Activated naive CD4-positive, alpha-beta T cell treated with Interleukin-2 at 50 U/mL for 16 hours (primary cell): ENCODE measurements at regions not wholly inside any gene's neighbourhood (a gene's known extent, or its start where the extent isn't known, plus 50 kb on each side); places are given as distances from the start of the nearest gene placed in this dataset.
"Not testable (repeated sequence)": the region's sequence is repeated elsewhere in the genome, so short reads cannot be mapped to it uniquely, and the experiment has no call there.

Experiments used
- DNase-seq: peaks from one replicate; pipeline ENCODE4 v3.0.0-alpha.2; 2020

DNA sequence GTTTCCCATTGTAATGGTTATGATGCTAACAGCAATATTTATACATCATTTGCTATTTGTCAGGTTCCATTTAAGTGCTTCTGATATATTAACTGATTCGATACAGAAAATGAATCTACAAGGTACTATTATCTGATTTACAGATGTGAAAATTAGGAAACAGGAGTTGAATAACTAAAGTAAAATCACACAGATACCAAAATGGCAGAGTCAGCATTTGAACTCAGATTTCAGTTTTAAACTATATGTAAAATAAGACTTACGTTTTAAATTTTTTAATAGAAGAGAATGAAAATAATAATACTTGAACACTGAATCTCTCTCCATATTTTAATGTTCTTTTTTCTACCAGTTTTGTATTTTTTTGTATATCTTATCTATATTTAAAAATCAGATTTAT, 313.2 kb downstream of the MDFIC start:
- no peak for DNase-seq

DNA sequence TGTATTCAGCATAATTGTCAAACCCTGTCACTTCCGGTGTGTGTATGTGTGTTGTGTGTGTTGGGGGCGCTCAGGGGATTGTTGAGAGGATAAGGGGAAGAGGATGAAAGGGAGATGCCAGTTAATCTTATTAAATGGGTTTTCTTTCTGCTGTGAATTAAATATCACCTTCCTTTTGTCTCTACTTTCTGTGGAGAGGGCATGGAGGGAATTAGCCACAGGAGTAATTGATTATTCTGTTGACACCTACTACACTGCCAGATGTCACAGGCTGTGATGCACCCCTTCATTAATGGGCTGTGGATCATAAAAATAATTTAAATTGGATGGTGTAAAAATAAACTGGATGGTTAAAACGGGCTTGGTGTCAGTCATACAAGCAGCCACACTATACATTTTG, 311.9 kb downstream of the MDFIC start:
- DNase-seq = no peak

DNA sequence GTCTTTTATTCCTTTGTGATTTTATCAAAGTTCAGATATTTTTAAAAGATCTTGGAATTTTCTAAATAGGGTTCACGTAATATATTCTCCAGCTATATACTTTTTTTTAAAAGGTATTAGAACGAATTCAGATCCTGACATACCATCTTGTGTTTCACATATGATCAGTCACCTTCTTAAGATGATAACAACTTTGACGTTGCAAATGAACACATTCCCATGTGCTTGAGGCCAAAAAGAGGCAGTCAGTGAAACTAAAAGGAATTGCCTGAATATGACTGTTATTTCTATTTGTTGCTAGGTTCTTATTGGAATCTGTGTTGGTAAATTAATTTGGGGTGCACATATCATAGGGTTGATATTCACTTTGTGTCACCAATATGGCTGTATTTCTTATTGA, 310.1 kb downstream of the MDFIC start:
- DNase-seq = no peak

DNA sequence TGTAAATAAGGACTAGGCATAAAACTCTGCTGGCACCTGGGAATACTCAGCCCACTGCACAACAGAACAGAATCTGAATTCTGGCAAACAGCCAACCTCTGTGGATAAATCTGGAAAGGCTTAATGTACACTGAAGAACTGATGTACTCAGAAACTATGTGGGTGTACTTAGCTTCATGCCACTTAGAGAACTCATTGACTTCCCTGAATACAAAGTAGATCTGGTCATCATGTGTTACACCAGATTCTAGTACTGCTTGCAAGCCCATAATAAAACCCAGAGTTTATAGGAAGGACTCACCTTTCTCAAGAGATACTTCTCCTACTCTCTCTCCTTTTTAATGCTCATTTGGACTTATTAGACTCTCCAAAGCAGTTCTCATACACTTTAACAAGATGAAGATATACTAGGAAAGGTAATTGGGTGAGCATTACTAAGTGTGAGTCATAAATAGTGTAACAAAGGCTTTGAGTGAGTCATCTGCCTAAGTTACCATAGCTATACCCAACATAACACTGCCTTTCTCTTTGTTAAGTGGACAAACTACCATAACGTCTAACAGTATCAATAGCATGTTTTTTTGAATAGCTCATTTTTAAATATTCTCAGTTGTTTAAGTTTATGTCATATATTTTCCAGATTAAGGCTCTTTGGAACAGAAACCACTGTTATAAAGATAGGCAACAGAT, 309.1 kb downstream of the MDFIC start:
- DNase-seq = no peak

DNA sequence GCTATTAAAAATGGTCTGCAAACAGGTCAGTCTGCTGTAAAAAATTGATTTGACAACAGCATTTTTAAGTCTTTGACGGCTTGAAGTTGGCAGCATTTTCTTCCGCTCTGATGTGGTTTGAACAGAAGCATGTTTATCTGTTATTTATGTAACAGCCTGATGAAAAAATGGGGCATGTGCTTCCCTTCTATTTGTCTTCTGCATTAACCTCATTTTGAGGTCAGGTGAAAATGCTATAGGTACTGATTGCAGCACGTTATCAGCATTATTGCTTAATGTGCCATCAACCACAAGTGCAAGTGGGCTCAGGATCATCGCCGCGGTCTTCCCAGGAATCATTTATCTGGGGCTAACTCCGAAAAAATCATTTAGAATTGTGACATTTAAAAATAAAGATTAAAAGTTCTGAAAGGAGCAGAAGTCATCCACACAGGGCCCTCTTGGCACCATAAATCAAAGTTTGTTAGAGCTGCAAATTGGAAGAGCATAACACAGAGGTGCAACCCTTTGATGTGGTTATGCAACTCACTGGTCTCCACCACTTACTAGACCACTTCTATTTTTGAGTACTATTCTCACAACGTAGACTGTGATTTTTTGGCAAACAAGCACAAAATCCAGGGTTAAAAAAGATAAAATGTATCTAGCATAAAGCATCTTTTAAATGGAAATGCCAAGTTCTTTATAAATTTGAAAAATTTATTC, 307.7 kb downstream of the MDFIC start:
- no peak for DNase-seq

DNA sequence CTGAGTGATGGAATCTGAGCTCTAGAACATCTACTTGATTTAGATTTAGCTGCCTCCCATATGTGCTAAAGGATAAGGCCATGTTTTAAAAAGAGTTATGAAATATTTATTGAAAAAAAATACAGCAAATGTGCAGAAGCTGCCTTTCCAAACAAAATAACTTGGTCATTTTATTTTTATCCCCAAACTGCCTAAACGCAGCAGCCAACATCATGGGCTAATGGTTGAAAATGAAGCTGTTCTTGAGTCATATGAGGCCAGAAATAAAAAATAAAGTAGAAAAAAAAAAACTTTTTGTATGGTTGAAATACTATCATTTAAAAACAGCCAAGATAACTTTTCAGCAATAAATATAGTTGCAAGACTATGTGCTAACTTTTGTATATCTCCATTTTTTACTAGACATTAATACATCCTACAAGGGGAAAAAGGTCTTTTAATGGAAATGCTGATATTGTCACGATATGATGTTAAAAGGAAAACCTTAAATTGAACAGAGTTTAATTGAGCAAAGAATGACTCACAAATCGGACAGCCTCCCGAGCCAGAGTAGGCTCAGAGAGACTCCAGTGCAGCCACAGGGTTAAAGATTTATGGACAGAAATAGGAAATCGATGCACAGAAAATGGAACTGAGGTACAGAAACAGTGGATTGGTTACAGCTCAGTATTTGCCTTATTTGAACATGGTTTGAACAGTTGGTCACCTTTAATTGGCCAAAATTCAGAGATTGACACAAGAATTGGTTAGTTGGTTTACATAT, 305.8 kb downstream of the MDFIC start:
- no peak for DNase-seq

DNA sequence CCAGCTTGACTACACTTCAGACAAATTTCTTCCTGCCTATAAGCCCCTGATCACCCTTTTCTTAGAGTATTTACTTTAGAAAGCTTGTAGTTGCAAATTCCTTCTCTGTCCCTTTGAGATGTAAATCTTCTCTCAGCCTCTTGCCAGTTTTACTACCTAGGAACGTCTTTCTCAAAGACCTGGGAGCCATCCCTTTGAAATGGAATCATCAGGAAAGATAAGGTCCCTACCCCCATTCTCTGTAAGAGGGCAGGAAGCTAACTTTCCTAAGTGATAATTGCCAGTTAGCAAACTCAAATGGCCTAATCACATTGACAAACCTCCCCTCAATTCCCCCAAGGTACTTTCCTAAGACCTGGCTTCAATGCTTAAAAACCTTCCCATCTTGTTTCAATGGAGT, 304.5 kb downstream of the MDFIC start:
- no peak for DNase-seq

DNA sequence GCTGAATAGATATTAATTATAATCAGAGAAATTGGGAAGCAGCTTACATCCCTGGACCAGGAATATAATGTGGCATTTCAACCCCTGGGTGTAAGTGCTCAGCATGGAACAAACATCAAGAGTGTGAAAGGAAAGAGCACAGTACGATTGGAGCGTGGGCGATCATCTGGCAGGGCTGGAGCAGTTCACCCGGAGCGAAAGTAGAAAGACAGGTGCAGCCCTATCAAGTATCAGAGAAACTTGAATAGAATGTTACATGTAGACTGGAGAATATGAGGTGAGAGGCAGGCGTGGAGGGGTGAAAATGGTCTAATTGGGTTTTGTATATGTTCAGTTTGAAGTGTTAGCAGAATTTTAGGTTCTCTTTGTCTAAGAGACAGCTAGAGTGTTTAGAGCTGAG, 303.0 kb downstream of the MDFIC start:
- no peak for DNase-seq

DNA sequence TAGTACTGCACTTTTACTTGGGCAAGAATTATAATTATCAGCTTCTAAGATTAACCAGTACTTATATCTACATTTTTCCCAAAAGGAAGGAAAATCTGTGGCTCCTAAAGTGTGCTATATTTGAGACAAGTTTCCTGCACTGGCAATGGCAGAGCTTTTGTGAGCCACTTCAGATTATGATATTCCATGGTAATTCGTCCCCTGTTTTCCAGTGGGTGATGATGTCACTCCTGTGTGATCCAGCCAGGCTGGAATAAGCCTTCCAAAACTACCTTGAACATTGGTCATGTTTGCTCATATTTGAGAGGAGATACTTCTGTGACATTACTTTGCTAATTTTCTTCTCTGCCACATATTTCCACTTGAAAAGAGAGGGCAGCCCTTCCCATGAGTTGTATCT, 302.1 kb downstream of the MDFIC start:
- DNase-seq = no peak

DNA sequence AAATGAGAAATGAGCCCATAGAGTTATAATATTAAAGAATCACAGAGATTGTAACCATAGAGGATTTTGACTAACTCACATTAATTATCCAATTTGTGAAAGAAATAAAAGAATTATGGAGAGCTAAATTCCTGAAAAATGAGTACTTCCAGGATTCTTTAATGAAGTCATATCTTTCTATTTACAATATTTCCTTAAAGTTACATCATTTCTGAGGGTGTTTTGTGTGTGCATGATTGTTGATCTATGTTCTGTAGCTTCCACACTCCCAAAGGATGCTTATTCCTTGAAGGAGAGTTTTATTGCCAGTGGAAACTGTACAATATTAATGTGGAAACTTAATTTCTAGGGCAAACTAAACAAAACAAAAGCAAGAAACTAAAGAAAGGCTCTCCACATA, 299.6 kb downstream of the MDFIC start:
- DNase-seq = no peak

DNA sequence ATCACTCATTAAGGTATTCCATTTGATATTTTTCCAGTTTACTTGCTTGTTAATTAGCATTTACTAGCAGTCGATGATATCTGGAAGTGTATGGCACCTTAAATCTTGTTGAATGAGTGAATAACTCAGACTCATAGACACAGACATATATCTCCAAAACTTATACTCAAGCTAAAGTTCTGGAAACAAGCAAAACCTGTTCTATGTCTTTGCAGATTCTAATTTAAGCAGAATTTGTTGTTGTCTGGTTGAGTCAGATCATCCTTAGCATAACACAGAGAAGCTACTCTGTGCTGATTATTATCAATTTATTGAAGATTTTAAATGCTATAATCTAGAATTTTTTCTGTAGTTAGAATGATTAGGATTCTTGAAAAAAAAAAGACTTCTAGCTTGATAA, 296.2 kb downstream of the MDFIC start:
- DNase-seq = no peak

DNA sequence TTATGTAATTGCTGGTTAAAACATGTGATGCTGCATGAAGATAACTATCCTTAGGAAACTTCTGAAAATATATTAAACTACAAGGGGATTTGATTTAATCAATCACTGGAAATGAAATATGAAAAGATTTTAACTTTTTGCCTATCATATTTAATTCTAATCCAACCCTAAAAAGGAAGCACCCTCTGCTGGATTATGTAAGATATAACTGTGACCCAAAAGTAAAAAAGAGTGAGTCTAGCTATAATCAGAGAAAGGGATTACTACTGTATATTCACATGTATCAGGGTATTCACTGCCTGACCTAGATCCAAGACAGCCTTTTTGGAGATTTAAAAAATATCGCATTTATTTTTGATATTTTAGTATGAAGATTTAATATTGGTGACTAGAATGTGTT, 295.5 kb downstream of the MDFIC start:
- no peak for DNase-seq

DNA sequence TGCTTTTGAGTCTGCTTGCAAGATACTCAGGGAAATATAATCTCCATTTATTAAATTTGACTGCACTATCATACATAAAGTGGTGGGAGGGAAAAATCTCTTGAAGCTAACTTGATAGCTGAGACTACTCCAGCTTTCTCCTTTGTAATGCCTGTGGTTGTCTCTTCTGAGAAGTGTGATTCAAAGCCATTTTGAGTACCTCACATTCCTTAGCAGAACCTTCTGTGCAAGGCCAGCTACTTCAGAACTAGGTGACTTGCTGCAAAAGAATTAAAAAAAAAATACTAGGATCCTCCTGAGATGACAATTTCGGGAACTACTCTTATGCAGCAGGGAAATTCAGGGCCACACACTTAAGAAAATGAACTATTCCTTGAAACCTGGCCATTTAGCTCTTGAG, 294.8 kb downstream of the MDFIC start:
- no peak for DNase-seq

DNA sequence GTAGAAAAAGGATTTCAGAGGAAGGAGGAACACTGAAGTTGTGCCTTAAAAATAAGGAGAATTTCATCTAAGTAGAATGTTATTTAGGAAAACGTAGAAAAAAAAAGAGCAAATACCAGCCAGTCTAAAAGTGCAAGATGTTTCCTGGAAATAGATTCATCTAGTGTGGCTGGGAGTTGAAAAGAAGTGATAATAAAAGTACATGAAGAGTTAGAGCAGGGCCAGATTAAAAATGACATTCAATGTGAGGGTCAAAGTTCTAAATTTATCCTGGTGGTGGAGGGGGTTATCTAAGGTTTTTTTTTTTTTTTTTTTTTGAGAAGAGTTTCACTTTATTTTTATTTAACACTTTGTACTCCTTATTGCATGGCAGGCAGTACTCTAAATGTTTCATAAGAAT, 289.3 kb downstream of the MDFIC start:
- no peak for DNase-seq

DNA sequence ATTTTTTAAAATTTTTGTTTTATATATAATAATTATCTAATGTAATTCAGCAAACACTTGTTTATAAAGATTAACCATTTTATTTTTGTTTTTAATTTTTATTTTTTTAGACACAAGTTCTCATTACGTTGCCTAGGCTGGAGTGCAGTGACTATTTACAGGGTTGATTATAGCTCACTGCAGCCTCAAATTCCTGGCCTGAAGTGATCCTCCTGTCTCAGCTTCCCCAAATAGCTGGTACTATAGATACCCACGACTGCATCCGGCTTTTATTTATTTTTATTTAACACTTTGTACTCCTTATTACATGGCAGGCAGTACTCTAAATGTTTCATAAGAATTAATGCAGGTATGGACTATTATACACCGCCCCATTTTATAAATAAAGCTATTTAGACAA, 288.7 kb downstream of the MDFIC start:
- DNase-seq = no peak

DNA sequence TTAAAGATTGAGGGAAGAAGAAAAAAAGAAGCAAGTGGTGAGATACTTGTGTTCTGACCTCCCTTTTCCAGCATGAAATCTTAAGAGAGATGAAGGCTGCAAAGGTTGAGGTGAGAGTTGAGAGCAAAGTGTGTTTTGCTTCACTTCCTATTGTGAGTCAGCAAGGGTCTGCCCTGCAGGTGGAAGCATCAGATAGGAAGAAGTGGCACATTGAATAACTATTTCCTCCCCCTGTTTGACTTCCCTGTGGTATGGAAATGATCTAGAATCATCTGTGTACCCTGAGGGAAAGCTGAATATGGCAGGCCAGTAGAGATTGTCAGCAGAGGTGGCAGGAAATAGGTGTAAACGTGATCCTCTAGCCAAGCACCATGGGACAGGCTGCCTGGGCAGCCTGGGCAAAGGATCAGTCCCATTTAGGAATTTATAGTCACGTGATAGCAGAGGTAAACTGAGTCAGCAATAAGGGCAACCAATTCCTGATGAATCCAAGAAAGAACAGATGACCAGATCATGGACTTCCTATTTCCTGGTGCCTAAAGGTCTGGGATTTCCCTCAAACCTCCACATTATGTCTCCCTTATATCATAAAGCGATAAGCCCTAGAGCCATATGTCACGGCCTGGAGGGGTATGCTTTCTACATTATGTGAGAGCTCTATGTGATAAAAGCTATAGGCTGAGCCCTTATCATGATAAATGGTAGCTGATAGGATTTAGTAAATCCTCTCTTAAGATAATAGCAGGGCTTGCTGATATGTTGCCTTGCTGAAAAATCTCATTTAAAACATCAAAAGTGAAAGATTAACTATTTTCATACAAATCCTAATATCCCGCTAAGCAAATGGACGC, 287.0 kb downstream of the MDFIC start:
- DNase-seq = no peak

DNA sequence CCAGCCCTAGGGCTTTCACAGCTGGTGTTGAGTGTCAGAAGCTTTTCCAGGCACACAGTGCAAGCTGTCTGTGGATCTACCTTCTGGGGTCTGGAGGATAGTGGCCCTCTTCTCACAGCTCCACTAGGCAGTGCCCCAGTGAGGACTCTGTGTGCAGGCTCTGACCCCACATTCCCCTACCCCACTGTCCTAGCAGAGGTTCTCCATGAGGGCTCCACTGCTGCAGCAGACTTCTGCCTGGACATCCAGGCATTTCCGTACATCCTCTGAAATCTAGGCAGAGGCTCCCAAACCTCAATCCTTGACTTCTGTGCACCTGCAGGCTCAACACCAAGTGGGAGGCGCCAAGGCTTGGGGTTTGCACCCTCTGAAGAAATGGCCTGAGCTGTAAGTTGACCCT, 284.5 kb downstream of the MDFIC start:
- DNase-seq = not testable (repeated sequence)

DNA sequence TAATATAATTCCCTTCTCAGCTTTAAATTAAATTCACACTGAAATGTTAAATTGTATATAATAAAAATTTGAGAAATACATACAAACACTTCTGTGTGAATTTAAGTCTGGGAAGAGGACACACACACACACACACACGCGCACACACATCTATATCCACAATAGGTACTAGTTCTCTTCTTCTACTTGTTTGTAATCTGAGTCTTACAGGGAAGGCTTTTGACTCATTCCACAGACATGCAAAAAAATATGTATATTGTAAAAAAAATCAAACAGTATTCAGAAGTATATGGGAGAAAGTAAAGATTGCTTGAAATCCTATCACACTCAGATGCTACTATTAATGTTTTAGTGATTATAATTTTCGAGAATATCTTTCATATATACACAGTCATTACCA, 276.2 kb downstream of the MDFIC start:
- DNase-seq = no peak

DNA sequence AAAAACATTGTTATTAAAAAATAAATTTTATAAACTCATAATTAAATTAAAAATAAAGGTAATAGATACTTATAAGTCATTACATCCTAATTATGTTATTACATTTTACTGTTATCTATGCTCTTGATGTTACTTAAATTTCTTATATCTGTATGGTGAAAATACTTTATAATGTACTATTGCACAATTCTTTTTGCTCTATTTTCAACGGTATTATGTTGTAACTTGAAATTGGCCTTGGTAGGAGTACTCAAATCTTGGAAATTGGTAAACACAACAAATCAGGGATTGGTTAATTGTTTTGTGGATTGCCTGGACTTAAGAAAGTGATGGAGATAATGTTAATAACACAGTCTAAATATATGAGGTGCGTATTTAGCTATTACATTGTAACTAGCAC, 273.3 kb downstream of the MDFIC start:
- no peak for DNase-seq

DNA sequence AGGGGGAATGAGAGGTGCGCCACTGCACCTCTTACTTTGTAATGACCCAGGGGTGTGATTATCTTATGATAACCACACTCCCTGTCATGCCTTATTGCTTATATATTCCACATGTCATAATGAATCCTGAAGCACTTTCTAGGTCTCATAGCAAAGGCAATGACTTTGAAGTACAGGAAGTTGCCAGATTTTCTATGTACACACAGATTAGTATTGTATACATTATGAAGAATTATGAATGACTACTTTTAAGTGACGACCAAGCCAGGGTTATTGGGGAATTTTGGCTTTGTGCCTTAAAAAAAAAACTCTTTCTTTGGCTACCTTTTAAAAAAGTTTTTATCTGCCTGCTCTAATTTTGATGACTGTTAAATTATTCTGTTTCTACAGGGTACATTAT, 269.6 kb downstream of the MDFIC start:
- DNase-seq = no peak

DNA sequence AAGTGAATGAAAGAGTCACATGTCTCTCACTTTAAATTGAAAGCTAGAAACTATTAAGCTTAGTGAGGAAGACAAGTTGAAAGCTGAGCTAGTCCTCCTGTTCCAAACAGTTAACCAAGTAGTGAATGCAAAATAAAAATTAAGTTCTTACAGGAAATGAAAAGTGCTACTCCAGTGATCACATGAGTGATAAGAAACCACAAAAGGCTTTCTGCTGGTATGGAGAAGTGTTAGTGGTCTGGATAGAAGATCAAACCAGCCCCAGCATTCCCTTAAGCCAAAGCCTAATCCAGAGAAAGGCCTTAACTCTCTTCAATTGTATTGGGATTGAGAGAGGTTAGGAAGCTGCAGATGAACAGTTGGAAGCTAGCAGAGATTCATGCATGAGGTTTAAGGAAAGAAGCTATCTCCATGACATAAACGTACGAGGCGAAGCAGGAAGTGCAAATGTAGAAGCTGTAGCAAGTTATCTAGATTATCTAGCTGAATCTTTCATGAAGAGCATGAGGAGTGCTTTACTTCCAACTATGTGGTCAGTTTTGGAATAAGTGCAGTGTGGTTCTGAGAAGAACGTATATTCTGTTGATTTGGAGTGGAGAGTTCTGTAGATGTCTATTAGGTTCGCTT, 261.6 kb downstream of the MDFIC start:
- no peak for DNase-seq

DNA sequence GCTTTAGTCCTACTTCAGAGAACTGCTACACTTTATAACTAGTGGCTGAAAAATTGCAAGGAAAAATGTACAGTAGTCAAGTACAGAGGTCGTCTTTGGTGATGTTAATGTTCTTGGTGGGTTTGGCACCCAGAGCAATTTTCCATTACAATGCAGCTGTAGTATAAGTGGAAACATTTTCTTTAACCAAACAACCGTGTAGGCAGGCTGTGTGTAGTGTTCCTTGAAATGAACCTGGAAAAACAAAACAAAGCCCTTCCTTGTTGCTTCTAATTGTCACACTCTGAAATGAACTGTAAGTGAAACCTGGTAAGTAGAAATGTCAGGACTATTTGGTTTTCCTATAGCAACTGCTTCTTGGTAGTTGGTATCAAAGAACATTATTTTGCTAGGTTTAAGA, 256.9 kb downstream of the MDFIC start:
- no peak for DNase-seq

DNA sequence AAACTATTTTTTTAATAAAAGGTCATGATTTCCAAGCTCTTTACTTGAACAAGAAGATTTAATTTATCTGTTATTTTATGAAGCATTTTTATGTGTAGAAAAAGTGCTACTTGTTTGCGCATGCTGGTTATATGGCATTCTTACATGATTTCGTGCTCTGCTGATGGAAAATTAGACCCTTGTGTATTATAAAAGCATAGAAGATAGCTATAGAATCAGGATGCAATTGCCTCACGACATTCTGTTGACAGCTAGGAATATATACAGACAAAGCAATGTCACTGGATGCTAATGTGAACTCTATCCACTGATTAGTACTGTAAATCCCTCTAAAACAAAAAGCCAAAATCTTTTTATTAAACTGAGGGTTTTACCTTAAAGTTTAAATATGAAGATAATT, 255.9 kb downstream of the MDFIC start:
- no peak for DNase-seq
